GM18508 (cell line): ENCODE measurements at regions not wholly inside any gene's neighbourhood (a gene's known extent, or its start where the extent isn't known, plus 50 kb on each side); places are given as distances from the start of the nearest gene placed in this dataset.

ENCODE experiments used
- ATAC-seq: cut with Tn5 transposase; IDR thresholded peaks from one replicate; pipeline ENCODE4 v1.9.1; 2021; ENCODE audit warnings: moderate number of reproducible peaks; ENCODE audit not compliant: insufficient read depth, unreplicated experiment

DNA sequence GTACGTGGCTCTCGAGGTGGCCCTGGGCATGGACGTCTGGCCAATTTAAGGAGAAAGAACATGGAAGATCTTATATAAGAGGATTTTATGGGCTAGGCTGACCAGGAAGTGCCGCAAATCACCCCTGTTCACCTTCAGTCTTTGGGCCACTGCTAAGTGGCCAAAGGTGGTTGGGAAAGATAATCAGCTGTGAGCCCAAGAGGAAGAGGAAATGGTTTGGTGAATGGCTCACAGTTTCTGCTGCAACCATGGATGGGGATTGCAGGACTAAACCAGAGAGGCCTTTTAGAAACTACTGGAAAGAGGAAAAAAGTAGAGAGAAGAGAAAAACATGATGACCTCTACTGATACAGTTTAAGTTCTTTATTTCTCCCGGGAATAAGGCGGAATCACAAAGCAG, 96.0 kb upstream of the ARHGAP20 start:
- ATAC-seq = no peak

DNA sequence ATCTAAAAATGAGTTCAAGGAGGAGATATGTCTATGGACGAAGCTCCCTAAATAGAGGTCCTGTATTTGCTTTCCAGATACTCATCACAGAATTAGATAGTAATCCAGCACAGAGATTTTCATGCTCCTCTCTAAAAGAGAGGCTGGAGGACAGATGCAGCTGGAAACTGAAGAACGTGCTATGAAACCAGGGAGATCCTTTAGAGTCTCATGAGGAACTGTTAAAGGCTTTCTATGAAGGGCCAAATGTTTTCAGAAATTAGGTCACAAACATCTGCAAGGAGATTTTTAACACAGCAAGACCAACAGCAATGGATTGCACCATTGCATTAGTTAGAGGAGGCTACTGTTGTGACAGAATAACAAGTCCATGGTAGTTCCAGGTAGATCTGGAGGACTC, 95.6 kb upstream of the ARHGAP20 start:
- no peak for ATAC-seq

DNA sequence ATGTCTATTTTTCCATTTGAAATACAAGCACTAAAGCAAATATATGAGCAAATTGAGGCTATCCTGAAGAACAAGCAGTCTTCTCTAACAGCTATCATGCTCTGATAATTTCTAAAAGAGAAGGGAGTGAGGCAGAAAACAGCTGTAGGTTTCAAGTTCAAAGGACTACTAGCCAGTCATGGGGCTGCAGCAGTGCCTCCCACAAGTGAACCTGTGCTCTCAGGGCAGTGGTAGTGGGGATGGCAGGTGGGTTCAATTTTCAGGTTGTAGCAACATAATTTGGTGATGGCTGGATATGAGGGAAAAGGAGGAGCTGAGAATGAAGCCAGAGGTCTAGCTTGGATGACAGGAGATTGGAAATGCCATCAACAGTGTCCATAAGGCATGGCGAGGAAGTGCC, 93.5 kb upstream of the ARHGAP20 start:
- ATAC-seq = no peak

DNA sequence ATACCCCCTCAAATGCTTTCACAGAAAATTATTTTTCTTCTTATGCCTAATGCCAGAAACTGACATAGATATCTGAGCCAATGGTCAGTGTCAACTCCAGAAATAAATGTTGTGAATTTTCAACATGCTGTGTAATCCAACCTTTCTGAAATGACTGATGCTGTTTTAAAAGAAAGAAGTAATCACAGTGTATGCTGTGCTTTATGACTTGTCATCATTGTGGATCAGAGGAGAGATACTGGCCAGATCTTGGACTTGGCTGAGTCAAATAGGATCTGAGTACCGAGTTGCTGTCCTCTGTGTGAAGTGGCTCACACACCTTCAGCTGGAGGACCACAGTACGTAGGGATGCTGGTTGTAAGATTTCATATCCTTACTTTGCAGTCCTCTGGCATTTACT, 89.9 kb upstream of the ARHGAP20 start:
- ATAC-seq = no peak

DNA sequence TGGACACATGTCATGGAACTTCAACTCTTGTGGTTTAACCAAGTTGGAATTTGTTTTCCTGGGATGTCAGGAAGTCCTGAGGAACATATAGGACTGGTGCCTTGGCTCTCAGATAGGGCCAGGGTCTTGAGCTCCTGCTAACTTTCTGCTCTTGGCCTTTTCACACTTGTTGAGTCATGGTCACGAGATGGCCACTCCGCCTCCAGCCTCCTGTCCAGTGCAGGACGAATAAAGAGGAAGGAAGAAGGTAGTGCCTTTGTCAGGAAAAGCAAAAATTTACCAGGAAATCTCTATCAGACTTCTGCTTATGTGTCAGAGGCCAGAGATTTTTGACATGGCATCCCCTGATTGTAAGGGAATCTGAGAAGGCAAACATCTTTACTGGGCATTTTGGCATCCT, 89.1 kb upstream of the ARHGAP20 start:
- ATAC-seq = no peak

DNA sequence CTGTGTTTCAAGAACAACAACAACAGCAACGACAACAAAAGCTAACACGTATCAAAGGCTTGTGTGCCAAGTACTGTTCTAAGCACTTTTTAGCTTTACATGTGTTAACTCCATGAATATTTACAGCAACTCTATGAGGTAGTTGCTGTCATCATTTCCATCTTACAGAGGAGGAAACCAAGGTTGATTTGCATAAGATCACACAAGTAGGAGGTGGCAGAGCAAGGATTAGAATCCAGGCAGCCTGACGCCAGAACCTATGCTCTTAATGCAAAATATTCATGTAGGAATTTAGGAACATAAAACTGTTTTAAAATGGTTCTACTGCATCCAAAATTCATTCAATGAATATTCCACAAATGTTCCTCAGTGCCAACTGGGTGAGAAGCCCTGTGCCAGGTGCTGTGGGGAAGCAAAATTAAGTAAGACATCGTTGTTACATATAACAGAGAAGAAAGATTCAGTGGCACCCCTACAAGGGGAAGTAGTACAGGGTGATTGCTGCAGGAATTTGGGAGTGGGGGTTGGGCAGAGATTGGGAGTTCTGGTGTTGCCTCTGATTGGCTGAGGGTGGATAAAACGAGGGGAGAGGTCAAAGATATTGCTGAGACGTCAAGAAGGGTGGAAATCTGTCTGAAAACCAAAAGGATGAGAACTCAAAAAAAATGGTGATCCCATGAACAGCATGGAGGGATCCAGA, 86.1 kb upstream of the ARHGAP20 start:
- no peak for ATAC-seq

DNA sequence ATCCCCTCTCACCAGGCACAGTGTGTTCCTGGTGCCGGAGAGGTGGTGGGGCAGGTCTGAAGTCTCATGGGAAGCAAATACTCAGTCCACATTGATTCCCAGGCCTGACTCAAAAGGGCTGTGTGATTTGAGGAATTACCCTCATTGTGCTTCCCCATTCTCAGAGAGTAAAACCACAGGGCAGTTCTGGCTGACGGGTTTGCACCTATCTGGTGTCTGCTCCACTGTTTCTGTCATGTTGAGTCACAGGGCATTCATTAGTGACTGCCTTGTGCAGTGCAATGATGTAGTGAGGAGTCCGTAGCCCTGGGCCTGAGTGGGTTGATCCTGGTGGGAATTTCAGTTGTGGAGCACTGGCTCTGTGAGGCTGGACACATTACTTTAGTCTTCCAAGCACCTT, 85.2 kb upstream of the ARHGAP20 start:
- ATAC-seq = peak; percentile 88

DNA sequence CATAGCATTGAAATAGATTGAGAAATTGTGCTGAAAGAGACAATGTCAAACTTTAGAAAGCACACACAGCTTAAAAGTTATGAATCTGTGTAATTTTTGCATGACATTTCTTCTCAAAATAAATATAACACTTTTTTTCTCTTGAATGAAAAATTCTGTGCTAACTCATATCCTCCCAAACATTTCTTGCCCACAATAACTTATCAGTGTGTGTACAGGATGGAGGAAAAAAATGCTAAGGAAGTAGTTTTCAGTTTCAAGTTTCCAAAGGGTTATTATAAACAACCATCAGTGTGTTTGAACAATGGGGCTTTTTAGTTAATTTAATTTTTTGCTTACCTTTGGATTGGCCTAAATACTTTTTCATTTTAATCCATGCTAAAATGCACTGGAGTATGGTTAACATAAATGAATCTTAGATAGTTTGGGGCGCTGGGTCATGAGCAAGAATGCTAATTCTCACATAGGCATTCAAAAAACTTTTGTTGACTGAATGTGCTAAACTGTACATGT, 82.9 kb upstream of the ARHGAP20 start:
- ATAC-seq = no peak

DNA sequence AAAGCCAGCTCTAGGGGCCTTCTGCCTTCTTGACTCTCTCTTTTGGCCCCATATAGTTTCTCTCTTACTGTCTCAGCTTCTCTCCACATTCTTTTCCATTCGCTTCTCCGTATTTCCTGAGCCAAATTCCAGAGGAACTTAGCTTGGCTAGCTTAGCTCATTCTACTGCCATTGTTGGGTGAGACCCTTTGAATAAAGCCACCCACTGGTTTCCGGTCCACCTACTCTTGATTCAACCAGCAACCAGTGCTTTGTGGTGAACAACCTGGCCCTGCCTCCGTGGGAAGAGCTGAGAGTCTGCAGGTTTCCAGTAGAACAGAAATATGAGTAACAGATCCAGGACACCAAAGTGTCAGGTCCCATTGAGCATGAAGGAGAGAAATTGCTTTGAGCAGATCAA, 81.3 kb upstream of the ARHGAP20 start:
- no peak for ATAC-seq

DNA sequence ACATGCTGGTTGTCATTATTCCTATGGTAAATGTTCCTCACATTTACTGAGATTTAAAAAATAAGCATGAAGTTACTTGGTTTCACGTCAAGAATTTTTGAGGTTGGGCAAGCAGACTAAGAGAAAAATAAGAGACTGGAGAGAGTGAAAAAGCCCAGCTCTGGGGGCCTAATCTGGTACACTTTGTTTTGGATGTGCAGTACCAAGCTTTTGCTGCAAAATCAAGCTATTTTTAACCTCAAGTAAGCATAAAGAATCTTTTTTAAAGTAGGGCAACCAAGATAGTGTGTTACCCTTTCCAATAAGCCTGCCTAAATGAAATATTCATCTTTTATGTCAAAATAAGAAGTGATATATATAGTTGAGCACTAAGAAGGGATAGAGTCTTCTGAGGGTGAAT, 79.4 kb upstream of the ARHGAP20 start:
- ATAC-seq = no peak

DNA sequence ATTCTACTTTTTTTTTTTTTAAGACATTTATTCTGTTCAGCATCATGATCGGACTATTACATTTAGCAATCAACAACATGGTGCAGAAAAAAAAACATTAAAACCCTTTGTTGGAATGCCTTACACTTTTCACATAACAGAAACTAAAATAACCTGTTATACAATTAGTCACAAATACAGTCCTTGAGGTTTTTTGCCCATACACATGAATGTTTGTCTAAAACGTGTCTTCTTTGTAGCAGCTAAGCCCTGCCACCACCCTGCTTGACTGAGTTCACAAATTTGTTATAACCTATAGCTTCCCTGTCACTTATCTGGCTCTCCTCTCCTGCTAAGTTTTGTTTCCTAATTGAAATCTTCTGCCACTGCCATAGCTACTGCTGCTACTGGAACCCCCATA, 75.4 kb upstream of the ARHGAP20 start:
- no peak for ATAC-seq

DNA sequence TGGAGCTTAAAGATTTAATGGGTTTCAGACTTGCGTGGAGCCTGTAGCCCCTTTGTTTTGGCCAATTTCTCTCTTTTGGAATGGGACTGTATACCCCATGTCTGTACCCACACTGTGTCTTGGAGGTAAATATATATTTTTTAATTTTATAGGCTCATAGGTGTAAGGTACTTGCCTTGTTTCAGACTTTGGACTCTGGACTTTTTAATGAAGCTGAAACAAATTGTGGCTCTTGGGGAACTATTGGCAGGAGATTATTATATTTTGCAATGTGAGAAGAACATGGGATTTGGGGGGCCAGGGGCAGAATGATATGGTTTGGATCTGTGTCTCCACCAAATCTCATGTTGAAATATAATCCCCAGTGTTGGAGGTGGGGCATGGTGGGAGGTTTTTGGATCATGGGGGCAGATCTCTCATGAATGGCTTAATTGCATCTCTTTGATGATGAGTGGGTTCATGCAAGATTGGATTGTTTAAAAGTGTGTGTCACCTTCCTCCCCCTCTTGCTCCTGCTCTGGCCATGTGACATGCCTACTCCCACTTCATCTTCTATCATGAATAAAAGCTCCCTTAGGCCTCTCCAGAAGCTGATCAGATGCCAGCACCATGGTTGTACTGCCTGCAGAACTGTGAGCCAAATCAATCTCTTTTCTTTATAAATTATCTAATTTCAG, 74.1 kb upstream of the ARHGAP20 start:
- ATAC-seq = no peak

DNA sequence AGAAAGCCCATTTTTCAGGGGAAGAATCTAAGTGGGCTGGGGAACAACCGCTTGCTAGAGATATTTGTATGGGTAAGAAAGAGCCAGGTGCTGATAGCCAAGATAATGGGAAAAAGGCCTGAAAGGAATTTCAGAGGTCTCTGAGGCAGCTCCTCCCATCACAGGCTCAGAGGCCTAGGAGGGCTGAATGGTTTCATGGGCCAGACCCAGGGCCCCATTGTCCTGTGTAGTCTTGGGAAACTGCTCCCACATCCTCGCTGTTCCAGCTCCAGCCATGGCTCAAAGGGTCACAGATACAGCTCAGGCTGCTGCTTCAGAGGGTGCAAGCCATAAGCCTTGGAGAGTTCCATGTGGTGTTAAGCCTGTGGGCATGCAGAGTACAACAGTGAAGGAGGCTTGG, 73.2 kb upstream of the ARHGAP20 start:
- ATAC-seq = no peak

DNA sequence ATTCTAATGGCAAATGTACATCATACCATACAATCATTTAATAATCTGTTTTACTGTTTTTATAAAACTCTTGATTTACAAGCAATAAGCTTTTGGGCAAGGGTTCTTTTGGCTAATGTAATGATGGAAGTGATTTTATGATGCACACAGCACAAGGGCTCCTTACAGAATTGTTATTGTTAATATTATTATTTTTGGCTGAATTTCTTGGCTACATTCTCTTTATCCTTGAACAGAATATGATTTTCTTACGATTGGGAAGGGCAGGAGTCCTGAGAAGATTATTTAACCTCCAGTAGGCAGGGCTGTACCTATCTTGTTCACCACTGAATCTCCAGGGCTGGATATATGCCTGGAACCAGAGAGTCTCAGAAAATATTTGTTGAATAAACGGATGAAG, 70.4 kb upstream of the ARHGAP20 start:
- no peak for ATAC-seq

DNA sequence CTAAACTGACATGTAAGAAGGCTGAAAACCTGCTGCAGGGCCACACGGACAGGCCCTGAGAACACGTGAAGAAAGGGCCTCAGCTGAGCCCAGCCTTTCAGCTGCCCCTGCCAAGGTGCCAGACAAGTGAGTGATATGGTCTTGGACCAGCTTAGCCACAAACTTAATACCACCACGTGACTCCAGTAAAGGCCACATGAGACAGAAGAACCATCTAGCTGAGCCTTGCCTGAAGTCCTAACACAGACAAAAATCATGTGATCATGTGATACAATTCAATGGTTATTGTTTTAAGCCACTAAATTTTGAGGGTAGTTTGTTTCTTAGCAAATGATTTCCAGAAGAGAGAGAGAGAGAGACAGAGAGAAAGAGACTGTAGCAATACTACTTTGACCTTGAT, 66.9 kb upstream of the ARHGAP20 start:
- ATAC-seq = no peak

DNA sequence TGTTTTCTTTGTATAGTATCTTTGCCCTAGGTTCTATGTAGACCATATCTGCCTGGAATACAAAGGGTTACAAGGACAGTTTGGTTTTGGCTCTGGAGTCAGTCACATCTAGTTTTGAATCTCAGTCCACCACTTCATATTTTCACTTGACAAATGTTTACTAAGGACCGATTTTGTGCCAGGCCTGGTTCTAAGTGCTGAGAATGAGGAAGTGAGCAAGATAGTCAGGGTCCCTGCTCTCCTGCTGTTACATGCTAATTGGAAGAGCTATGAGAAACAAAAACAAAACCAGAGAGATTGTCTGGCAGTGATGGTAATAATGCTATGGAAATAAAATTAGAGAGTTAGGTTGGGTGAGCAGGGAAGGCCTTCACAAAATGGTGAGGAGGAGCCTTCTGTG, 66.1 kb upstream of the ARHGAP20 start:
- no peak for ATAC-seq

DNA sequence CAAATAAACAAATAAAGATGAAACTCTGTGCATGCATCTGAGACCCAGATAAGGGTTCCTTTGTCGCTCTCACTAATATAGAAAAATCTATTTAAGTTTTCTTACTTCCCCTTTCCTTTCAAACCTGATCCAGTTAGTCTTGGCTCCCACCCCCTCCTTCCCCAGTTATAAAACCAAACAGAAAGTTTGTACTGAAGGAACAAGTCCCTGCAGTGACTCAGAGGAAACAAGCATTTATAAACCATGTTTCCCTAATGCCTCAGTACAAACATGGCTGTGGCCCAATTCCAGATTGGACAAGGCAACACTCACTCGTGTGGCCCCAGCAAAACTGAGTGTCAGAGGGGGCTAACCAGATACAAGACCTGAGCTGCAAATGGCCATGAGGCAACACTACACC, 65.5 kb upstream of the ARHGAP20 start:
- no peak for ATAC-seq

DNA sequence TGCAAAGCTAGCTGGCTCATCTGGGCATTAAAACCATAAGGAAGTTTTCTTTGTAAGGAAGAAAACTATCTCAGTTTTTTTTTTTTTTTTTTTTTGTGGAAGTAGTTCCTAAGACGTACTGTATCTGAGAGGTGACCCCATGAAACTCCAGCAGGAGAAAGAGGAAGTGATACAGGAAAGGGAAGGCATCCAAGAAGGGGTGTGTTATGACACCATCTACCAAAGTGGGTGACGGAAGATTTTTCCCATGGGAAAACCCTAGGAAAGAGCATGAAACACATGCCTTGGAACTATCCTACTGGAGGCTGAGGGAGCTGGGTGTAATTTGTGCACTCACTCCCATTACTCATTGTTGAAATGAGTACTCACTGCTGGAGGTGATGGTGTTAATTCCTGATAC, 63.8 kb upstream of the ARHGAP20 start:
- ATAC-seq = no peak

DNA sequence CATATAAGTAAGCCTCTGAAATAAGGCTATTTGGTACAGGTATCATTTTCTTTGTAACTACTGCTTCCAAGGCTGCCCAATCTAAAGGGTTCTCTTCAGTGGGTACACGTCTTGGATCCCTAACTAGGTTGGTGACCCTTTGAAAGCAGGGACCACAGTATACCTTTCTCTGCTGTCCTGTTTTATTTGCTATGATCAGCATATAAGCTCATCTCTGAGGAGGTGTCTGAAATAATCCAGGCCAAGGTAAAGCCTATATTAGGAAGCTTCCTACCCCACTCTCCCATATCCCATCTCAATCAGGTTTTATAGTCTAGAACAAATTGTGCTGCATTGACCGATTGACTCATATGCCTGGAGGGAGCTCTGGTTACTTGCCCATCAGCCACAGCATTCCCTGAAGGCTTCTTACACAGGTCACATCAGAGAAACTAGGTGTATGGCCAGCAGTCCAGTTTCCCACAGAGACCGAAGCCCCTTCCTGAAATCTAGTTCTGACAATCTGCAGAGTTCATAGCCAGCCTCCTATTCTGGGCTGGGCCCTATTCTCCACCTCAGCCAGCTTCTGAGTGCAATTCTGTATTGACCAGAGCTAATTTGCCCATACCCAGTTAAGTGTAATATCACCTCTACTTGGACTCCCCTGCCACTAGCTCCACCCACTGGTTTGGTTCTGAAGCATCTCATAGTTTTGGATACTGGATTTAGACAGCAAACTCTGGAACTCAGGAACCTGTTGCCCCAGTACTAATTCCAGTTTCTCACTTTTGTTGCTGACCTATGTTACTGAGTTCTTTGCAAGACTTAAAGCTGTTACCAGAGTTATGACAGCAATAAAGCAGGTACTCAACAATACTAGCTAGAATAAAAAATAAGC, 62.1 kb upstream of the ARHGAP20 start:
- no peak for ATAC-seq

DNA sequence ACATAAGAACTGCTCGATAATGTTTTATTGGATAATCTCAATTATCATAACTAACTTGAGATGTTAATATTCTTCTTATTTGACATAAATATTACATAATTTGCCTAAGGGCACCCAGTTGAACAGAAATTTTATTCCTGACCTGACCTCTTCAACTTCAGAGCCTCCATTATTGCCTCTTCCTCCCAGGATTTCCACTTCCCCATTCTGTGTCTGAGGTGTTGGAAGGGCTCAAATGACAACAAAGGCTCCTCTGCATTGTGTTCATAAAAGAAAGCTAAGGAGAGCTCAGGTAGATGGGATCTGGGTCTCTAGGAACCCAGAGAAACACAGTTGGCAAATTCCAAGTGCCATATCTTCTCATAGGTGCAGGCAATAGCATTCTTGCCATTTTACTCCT, 61.2 kb upstream of the ARHGAP20 start:
- ATAC-seq = no peak

DNA sequence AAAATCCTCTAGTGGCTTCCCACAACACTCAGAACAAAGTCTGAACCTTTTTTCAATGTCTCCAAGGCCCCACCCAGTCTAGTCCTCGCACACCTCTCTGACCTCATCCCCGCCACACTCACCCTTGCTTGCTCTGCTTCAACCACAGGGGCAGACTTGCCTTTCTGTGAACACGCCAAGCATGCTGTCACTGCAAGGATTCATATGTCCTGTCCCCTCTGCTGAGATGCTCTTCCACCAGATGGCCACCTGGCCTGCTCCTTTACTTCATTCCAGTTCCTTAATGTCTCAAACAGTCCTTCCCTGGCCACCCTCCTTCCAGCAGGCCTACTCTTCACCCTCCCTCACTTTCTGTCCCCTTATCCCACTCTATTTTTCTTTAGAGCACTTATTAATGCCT, 60.6 kb upstream of the ARHGAP20 start:
- no peak for ATAC-seq
